ACHN (cell line): ENCODE measurements at regions not wholly inside any gene's neighbourhood (a gene's known extent, or its start where the extent isn't known, plus 50 kb on each side); places are given as distances from the start of the nearest gene placed in this dataset.
"Not testable (repeated sequence)": the region's sequence is repeated elsewhere in the genome, so short reads cannot be mapped to it uniquely, and the experiment has no call there.

ENCODE experiments used
- DNase-seq: peaks from one replicate; pipeline ENCODE4 v3.0.0-alpha.2; 2015
- in situ Hi-C: cut with HindIII; loops from 2 replicates; pipeline ENCODE4 v1.10.0; 2017; ENCODE audit warnings: low sequenced_read_pairs, low pct_ligation_motif_present, low pct_unique_long_range_greater_than_20kb

DNA sequence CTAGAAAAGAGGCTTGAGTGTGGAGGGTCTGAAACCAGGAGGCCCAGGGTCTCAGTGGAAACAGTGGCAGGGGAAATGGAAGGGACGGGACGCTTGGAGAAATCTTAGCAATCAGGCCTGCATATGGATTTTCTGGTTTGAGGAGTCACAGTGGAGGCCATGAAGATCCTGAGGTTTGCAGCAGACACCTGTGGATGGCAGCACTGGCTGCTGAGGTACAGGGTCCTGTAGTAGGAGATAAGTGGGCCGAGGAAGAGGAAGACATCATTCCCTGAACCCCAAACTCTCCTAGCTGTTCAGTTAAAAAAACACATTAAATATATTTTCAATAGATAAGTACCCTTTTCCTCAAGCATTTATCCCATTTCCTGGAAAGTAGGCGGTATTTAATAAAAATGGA lies 208.8 kb upstream of the IGFBP3 start:
- in situ Hi-C loops: no loop called here
- no peak for DNase-seq

DNA sequence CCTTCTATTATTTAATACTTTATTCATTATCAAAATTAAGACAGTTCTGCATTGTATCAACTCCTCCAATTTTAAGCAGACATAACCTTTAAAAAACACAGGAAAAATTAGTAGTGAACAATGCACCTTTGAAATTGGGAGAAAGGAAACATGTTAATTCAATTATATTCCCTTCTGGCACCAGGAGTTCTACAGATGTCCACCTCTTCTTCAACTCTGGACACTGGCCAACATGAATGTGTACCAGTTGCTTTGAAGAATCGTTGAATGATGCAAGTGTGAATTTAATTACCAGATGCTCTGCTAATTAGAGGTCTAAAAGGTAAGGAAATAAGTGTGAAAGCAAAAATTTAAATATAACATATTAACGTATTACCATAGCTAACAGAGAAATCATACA lies 206.7 kb upstream of the IGFBP3 start:
- in situ Hi-C loops: no loop called here
- DNase-seq: no peak

DNA sequence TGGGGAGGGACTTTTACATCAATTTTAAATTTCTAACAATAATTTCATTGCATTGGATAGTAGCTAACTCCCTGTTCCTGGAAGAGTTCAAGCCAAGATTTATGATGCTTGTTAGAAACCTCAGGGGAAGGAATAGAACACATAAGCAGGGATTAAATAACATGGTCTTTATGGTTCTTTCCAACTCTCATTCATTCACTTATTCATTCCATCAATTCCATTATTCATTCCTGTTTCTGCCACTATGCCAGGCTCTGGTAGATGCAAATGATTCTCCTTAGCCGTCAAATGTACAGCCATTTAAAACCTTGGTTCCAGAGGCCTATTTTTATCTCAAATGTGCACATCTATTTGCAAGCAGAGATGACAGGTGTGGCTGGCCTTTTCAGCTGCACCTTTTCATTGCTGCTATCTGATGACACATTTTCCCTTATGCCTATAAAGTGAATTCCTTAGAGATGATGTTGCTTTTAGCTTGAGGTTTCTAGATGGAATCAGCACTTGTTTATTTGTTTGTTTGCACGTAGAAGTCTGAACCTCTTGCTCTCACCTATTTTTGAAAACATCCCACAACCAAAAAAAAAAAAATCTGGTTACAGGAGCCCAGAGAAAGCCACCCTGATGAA lies 205.7 kb upstream of the IGFBP3 start:
- DNase-seq: no peak
- in situ Hi-C loops: no loop called here

DNA sequence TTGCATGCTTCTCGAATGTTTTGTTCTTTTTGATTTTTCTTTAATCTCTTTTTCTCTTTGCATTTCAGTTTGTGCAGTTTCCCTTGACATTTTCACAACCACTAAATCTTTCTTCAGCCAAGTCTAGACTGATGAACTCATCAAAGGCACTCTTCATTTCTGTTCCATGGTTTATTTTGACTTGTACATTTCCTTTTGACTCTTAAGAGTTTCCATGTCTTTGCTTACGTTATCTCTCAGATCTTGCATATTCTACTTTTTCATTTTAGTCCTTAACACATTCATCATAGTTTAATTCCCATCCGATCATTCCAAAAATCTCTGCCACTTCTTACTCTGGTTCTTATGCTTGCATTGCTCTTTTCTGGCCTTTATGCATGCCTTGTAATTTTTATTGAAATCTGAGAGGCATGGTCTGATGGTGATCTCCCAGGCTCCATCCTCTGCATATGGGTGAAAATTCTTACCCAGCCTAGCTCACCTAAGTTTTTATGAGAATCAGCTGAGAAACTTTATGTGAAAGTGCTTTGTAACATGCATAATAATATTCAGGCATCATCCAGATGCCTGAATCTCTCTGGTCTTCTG lies 202.8 kb upstream of the IGFBP3 start:
- in situ Hi-C loops: no loop called here
- DNase-seq: no peak

DNA sequence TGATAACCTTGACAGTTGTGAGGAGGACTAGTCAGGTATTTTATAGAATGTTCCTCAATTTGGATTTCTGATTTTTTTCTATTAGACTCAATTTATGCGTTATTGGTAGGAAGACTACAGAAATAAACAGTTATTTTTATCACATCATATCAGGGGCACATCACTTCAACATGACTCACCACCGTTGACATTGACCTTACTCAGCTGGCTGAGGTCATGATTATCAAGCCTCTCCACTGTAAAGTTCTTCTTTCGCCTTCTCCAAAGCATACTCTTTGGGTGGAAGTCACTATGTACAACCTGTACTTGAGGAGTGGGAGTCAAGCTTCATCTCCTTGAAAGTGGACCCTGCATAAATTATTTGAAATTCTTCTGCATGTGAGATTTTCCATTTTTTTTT lies 194.3 kb upstream of the IGFBP3 start:
- in situ Hi-C loops: no loop called here

DNA sequence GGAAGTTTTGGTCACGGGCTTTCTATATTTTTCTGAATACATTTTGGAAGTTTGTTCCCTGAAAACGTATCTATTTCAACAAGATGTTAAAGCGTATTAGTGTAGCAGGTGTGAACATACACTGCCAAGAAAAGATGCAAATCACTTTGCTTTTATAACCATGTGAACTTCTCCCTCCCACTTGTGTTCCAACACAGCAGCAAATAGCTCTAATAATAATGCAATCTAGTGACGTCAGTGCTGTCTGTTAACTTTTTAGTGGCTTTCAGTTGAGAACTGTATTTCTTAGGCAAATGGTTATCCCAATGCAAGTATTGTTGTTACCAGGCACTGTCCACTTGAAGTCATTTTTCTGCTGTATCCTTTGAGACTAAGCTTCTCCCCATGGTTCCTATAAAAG lies 188.4 kb upstream of the IGFBP3 start:
- no peak for DNase-seq
- in situ Hi-C loops: no loop called here

More for the DNA sequence above, 194.3 kb upstream of the IGFBP3 start:
- no peak for DNase-seq

DNA sequence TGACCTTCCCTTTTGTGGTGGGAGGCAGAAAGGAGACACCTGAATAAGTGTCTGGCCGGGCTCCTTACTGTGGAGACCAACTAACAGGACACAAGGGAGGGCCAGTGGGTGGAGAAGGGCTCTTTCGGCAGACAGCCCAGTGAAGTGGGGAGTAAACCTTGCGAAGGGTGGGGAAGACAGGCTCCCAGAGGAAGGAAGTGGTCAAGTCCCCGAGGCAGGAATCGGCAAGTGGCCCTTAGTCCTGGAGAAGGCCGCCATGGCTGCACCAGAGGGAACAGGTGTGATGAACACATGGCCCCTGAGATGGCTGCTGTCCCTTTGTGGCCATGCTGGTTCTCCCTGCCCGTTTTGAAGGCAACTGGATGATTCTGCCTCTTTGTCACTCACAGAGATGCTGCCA lies 187.2 kb upstream of the IGFBP3 start:
- in situ Hi-C loops: no loop called here
- DNase-seq: no peak

DNA sequence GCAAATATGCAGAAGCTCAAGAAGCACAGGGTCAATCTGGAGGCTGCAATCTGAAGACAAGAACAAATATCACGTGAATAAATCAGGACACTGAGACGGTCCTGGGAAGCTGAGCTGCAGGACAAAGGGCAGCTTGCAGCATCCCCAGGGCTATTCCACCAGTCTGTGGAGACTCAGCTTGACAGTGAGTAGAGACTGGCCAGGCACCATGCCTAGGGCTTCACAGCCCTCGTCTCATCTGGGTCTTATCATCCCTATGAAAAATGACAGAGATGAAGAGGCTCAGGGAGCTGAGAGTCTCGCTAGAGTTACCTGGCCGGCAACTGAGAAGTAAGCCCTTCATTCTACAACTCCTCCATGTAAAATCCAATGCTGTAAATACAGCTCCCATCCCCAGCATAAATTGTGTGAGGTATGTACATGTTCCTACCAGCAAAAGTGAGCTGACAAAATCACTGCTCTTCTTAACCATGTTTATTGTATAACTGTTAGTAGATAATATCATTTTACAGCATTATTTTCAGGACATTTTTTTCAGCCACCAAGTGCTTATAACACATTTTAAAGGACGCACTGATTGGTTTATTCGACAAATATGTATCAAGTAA lies 186.6 kb upstream of the IGFBP3 start:
- no peak for DNase-seq
- in situ Hi-C loops: no loop called here

DNA sequence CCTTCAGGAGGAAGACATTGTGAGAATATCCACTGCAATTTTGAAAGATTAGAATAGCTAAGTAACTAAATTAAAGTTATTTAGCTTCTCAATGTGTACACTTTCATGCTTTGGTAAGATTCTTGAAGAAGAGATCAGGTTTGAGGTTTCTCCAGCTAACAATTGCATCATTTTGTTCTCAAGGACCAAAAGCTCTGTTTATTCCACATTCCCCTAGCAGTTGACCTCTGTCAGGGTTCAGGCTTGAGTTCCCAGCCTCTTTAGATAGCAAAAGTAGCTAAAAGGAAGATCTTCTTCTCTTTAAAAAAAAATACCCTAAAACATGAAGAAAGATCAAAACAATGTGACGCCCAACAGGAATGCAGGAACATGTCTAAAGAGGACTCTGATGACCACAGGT lies 179.4 kb upstream of the IGFBP3 start:
- no peak for DNase-seq
- in situ Hi-C loops: no loop called here

DNA sequence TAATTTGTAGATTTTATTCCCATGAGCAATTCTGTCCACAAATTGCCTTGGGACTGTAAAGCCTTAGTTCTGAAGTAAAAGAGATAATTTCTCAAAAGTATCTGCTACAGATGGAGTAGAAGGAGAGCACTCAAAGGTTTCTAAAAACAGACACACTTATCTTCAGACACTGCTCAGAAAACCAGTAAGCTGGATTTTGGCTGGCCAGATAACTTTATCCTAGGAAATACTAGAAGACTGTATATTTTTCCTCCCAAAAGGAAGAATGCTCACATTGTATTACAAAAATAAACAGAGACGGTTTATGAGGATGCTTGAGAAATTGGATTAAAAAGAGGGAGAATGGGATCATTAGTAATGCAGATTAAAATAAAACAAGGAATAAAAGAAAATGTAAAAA lies 178.0 kb upstream of the IGFBP3 start:
- in situ Hi-C loops: no loop called here

DNA sequence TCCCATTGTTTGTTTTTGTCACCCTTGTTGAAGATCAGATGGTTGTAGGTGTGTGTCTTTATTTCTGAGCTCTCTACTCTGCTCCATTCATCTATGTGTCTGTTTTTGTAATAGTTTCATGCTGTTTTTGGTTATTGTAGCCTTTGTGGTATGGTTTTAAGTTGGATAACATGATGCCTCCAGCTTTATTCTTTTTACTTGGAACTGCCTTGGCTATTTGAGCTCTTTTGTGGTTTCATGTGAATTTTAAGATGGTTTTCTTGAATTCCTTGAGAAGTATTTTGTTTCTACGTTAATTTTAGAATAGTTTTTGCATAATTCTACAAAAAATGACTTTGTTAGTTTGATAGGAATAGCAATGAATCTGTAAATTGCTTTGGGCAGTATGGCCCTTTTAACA lies 170.0 kb upstream of the IGFBP3 start:
- in situ Hi-C loops: no loop called here
- DNase-seq: no peak

More for the DNA sequence above, 178.0 kb upstream of the IGFBP3 start:
- DNase-seq: no peak

DNA sequence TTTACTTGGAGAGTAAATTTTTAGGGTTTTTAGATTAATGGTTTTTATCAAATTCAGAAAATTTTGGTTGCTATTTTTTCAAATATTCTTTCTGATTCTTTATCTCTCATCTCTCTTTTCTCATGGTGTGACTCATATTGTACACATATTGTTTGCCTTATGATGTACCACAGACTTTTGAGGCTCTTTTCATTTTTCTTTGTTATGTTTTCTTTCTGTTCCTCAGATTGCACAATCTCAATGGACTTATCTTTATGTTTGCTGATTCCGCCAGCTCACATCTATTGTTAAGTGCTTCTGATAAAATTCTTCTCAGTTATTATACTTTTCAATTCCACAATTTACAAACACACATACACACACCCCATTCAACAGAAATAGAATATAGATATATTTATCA lies 168.2 kb upstream of the IGFBP3 start:
- in situ Hi-C loops: no loop called here
- DNase-seq: no peak

DNA sequence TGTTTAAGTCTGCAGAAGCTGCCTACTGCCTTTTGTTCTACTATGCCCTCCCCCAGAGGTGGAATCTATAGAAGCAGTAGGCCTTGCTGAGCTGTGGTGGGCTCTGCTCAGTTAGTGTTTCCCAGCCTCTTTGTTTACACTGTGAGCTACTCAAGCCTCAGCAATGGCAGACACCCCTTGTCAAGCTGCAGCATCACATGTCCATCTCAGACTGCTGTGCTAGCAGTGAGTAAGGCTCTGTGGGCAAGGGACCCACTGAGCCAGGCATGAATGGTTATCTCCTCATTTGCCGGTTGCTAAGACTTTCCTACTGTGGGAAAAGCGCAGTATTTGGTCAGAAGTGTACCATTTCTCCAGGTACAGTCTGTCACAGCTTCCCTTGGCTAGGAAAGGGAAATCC lies 167.4 kb upstream of the IGFBP3 start:
- DNase-seq, in situ Hi-C loops: not testable (repeated sequence)

DNA sequence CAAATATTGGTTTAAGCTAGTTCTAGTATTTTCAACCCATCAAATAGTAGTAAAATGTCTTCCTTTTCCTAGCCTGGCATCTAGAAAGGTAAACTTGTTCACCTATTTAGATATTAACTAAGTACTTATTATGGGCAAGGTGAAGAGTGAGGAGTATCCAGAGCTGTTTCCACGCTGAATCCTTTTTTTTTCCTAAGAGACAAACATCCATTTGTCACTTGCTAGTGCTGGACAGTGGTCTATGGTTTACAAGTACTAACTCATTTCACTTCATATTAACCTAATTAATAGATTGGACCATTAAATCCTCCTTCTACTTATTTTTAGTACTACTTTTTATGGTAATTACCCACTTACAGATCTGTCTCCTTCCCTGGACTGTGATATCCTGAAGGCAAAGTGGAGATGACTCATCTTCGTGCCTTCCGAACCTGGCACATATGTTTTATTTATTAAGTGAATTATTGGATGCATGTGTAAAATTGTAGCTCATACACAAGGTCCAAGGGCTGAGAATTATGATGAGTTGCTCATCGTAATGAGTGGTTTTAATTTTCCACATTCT lies 159.6 kb upstream of the IGFBP3 start:
- DNase-seq: no peak
- in situ Hi-C loops: no loop called here

DNA sequence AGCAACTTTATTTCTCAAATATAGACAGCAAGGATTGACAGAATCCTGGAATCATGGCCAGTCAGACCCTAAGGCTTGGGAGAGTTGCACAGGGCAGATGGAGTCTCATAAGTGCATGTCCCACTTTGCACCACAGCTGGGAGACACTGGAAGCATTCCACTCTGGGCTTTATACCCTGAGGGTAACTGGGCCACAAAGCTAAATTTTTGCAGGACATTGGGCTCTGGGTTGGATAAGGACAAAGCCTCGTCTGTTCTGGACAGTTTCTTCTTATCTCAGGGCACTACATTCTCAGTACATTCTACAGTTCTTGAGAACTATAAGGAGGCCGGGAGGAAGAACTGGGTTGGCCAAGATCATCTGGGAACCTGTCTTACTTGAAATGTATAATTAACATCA lies 158.3 kb upstream of the IGFBP3 start:
- in situ Hi-C loops: no loop called here
- no peak for DNase-seq

DNA sequence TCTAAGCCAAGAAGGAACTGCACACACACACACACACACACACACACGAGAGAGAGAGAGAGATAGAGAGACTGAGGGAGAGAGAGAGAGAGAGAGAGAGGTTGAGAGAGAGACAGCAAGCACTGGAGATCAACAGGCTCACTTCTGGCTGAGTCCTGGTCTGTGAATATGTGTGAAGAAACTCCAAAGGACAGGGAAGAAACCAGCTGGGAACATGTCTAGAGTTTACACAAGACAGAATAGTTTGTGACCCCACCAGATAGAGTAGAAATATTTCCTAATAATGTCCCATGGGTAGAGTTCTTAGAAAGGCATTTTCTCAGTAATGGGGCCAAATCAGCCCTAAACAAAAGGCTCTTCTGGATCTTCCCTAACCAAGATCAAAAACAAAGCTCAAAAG lies 155.5 kb upstream of the IGFBP3 start:
- in situ Hi-C loops: no loop called here
- no peak for DNase-seq

DNA sequence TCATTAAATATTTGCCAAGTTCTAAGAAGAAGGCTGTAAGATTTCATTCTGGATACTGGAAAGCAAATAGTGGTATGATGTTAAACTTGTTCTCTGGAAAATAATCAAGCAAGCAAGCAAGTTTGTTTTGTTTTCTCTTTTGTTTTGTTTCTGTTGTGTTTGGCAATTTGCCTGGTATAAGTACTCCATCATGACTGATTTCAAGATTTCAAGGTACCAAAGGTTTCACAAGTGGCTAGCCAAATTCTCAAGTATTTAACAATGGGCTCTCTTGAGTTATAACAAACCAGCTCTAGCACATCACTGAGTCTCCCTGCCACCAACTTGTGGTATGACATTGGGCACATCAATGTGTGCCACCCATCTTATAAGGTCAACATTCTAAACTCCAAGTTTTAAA lies 151.7 kb upstream of the IGFBP3 start:
- in situ Hi-C loops: no loop called here
- DNase-seq: no peak

DNA sequence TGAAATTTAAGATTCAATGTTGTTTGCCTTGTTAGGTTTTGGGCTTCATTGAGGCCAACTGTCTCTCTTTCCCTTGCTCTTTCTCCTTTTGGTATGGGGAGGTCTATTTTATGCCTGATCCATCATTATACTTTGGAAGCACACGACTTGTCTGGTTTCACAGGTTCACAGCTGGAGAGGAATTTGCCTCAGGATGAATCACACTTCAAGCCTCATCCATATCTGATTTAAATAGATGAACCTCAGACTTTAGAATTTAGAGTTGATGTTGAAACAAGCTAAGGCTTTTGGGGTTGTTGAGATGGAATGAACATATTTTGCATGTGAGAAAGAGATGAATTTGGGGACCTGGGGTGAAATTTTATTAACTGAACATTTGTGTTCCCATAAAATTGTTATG lies 150.5 kb upstream of the IGFBP3 start:
- DNase-seq: no peak
- in situ Hi-C loops: no loop called here

DNA sequence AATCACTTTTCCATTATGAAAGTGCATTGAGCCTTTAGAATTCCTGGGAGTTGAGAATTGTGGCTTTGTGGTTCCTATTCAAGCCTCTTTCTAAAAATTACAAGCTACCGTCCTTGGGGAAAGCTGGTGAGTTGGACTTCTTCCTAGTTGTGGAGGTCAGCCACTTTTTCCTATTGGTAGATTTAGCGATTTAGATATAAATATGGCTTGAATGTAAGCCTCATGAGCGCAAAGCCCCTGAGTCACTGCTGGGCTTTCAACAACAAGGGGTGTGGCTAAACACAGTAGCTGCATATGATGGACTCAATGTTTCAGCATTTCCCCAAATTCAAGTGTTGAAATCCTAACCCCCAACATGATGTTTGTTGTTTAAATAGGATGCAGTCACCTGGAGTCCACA lies 150.0 kb upstream of the IGFBP3 start:
- in situ Hi-C loops: no loop called here
- DNase-seq: no peak

DNA sequence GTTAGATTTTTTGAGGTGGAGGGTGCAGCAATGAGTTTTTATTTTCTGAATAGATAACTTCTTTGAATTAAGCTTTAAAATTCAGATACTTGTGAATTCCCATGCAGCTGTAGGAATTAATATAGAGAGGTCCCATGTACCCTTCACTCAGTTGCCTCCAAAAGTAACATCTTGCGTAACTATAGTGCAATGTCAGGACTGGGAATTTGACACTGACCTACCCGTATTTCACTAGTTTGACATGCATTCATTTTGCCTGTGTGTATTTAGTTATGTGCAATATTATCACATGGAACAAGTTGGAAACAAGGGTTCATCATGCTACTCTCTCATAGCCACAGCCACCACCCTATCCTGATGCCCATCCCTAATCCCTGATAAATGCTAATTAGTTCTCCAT lies 147.1 kb upstream of the IGFBP3 start:
- no peak for DNase-seq
- in situ Hi-C loops: no loop called here
